CD4-positive, CD25-positive, alpha-beta regulatory T cell (primary cell): ENCODE measurements at regions not wholly inside any gene's neighbourhood (a gene's known extent, or its start where the extent isn't known, plus 50 kb on each side); places are given as distances from the start of the nearest gene placed in this dataset.

Experiments
- ATAC-seq, 2 donors: fragments of 150-1000 bp; cut with Tn5 transposase; one replicate each; pipeline ENCODE4 v1.10.0; 2021; ENCODE audit warnings: low read depth in 2 of 2, moderate number of reproducible peaks in 2 of 2, moderate library complexity in 1 of 2
- DNase-seq, 3 donors: peaks; one replicate each; pipeline versions ENCODE4 v3.0.0 to v3.0.0-alpha.2; 2012 to 2022; ENCODE audit warnings: mixed read lengths in 1 of 3
- H3K27ac ChIP-seq: one replicate; pipeline ENCODE4 v1.7.0; 2013; ENCODE audit warnings: mild to moderate bottlenecking, low read length; ENCODE audit not compliant: insufficient read depth, poor library complexity, severe bottlenecking
- H3K27me3 ChIP-seq: one replicate; pipeline ENCODE4 v1.7.0; 2013; ENCODE audit warnings: low read length; ENCODE audit not compliant: control insufficient read depth, insufficient read depth
- H3K36me3 ChIP-seq: one replicate; pipeline ENCODE4 v1.7.0; 2013; ENCODE audit warnings: mild to moderate bottlenecking, low read length, moderate library complexity; ENCODE audit not compliant: control insufficient read depth, insufficient read depth
- H3K4me1 ChIP-seq: 2 replicates; pipeline ENCODE4 v1.7.0; 2013; ENCODE audit warnings: mild to moderate bottlenecking, low read length; ENCODE audit not compliant: insufficient read depth, control insufficient read depth, poor library complexity, severe bottlenecking
- H3K4me3 ChIP-seq: one replicate; pipeline ENCODE4 v1.7.0; 2013; ENCODE audit warnings: low read depth, mild to moderate bottlenecking, low read length, moderate library complexity
- H3K9me3 ChIP-seq, 2 experiments: 1 replicate in 1 of 2; 2 replicates in 1 of 2; pipeline ENCODE4 v1.7.0; 2013; ENCODE audit warnings: low read length in 2 of 2, mild to moderate bottlenecking in 1 of 2, moderate library complexity in 1 of 2; ENCODE audit not compliant: control insufficient read depth in 2 of 2
- H3K27ac Mint-ChIP-seq, 3 donors: one replicate each; pipeline ENCODE4 v1.8.0; 2020 to 2022; ENCODE audit warnings: mild to moderate bottlenecking in 3 of 3, mixed read lengths in 3 of 3, moderate library complexity in 2 of 3
- H3K27me3 Mint-ChIP-seq: one replicate; pipeline ENCODE4 v1.8.0; 2022; ENCODE audit warnings: mild to moderate bottlenecking, mixed read lengths
- H3K36me3 Mint-ChIP-seq: one replicate; pipeline ENCODE4 v1.8.0; 2020; ENCODE audit warnings: mixed read lengths
- H3K4me1 Mint-ChIP-seq, 4 donors: one replicate each; pipeline ENCODE4 v1.8.0; 2020 to 2022; ENCODE audit warnings: mixed read lengths in 4 of 4, mild to moderate bottlenecking in 1 of 4
- H3K4me3 Mint-ChIP-seq, 4 donors: one replicate each; pipeline ENCODE4 v1.8.0; 2020 to 2022; ENCODE audit warnings: mild to moderate bottlenecking in 4 of 4, mixed read lengths in 4 of 4, moderate library complexity in 3 of 4
- H3K9me3 Mint-ChIP-seq, 7 donors: one replicate each; pipeline ENCODE4 v1.8.0; 2020 to 2022; ENCODE audit warnings: mixed read lengths in 7 of 7, mild to moderate bottlenecking in 3 of 7, moderate library complexity in 2 of 7

- Histone ChIP-seq H3K4me1 (no peaks in the 10 kb centered on the region), H3K27me3 (no peaks in the 10 kb centered on the region), H3K36me3 (no peaks in the 10 kb centered on the region), H3K9me3 (no peaks in the 10 kb centered on the region), H3K27ac (no peak overlapping the region), H3K4me3 (no peak overlapping the region)
- Mint-ChIP-seq H3K36me3 (no peaks in the 10 kb centered on the region), H3K4me3 (no peak overlapping the region), H3K9me3 (peaks cover 0 to 3% (median 0%) of the 10 kb centered on the region in 7 donors), H3K27ac (no peak overlapping the region), H3K4me1 (no peaks in the 10 kb centered on the region), H3K27me3 (no peaks in the 10 kb centered on the region)
- ATAC-seq, result no peak
- no peak for DNase-seq
These were observed 269.5 kb upstream of the N4BP1 start for GRCh38 chr16:48879223-48880122.

GRCh38 chr16:48877946-48878345 is 268.0 kb upstream of the N4BP1 start:
- Mint-ChIP-seq H3K9me3 (peaks cover 0 to 4% (median 0%) of the 10 kb centered on the region in 7 donors), H3K4me3 (no peak overlapping the region), H3K27ac (no peak overlapping the region), H3K4me1 (no peaks in the 10 kb centered on the region), H3K27me3 (no peaks in the 10 kb centered on the region), H3K36me3 (no peaks in the 10 kb centered on the region)
- no peak overlapping the region for H3K27ac ChIP-seq
- ATAC-seq (no peak), DNase-seq (no peak)
- no peaks in the 10 kb centered on the region for H3K36me3 ChIP-seq
- no peaks in the 10 kb centered on the region for H3K4me1 ChIP-seq
- H3K9me3 ChIP-seq, result no peaks in the 10 kb centered on the region
- H3K27me3 ChIP-seq, result no peaks in the 10 kb centered on the region
- H3K4me3 ChIP-seq, result no peak overlapping the region

- H3K36me3 ChIP-seq, result no peaks in the 10 kb centered on the region
These were observed 260.2 kb upstream of the N4BP1 start for GRCh38 chr16:48870141-48870540.

GRCh38 chr16:48865520-48865919 is 255.5 kb upstream of the N4BP1 start:
- H3K9me3 ChIP-seq, result no peaks in the 10 kb centered on the region
- Mint-ChIP-seq H3K9me3 (peaks cover 0 to 16% (median 5%) of the 10 kb centered on the region in 7 donors), H3K27ac (no peak overlapping the region), H3K4me1 (peaks cover 0 to 4% (median 0%) of the 10 kb centered on the region in 4 donors), H3K4me3 (no peak overlapping the region), H3K36me3 (no peaks in the 10 kb centered on the region), H3K27me3 (no peaks in the 10 kb centered on the region)
- no peak overlapping the region for H3K4me3 ChIP-seq
- H3K36me3 ChIP-seq, result no peaks in the 10 kb centered on the region
- no peak overlapping the region for H3K27ac ChIP-seq
- H3K4me1 ChIP-seq, result no peaks in the 10 kb centered on the region
- no peak for DNase-seq
- no peak for ATAC-seq
- H3K27me3 ChIP-seq, result no peaks in the 10 kb centered on the region

More at GRCh38 chr16:48870141-48870540, 260.2 kb upstream of the N4BP1 start:
- DNase-seq (no peak), ATAC-seq (no peak)
- H3K9me3 ChIP-seq, result no peaks in the 10 kb centered on the region
- H3K4me1 ChIP-seq, result no peaks in the 10 kb centered on the region
- Mint-ChIP-seq H3K9me3 (peaks cover 0 to 7% (median 5%) of the 10 kb centered on the region in 7 donors), H3K4me3 (no peak overlapping the region), H3K27ac (no peak overlapping the region), H3K4me1 (no peaks in the 10 kb centered on the region), H3K27me3 (no peaks in the 10 kb centered on the region), H3K36me3 (no peaks in the 10 kb centered on the region)
- H3K27ac ChIP-seq, result no peak overlapping the region
- no peaks in the 10 kb centered on the region for H3K27me3 ChIP-seq
- H3K4me3 ChIP-seq, result no peak overlapping the region

- Histone ChIP-seq H3K36me3 (no peaks in the 10 kb centered on the region), H3K4me1 (no peaks in the 10 kb centered on the region), H3K9me3 (no peaks in the 10 kb centered on the region), H3K4me3 (no peak overlapping the region), H3K27me3 (no peaks in the 10 kb centered on the region), H3K27ac (no peak overlapping the region)
- H3K4me3 Mint-ChIP-seq, result no peak overlapping the region
- no peak for DNase-seq
- H3K36me3 Mint-ChIP-seq, result no peaks in the 10 kb centered on the region
- H3K27ac Mint-ChIP-seq, result no peak overlapping the region
- H3K27me3 Mint-ChIP-seq, result no peaks in the 10 kb centered on the region
- peaks cover 0 to 16% (median 5%) of the 10 kb centered on the region in 7 donors for H3K9me3 Mint-ChIP-seq
- ATAC-seq, result no peak
- H3K4me1 Mint-ChIP-seq, result peaks cover 0 to 4% (median 0%) of the 10 kb centered on the region in 4 donors
These were observed 254.1 kb upstream of the N4BP1 start for GRCh38 chr16:48864055-48864454.

GRCh38 chr16:48862087-48862532 is 252.1 kb upstream of the N4BP1 start:
- ATAC-seq (no peak), DNase-seq (no peak)
- H3K27ac ChIP-seq, result no peak overlapping the region
- H3K4me3 Mint-ChIP-seq, result no peak overlapping the region
- H3K4me1 Mint-ChIP-seq, result peaks cover 0 to 4% (median 0%) of the 10 kb centered on the region in 4 donors
- no peaks in the 10 kb centered on the region for H3K27me3 ChIP-seq
- no peaks in the 10 kb centered on the region for H3K9me3 ChIP-seq
- no peaks in the 10 kb centered on the region for H3K36me3 ChIP-seq
- H3K4me1 ChIP-seq, result no peaks in the 10 kb centered on the region
- no peaks in the 10 kb centered on the region for H3K36me3 Mint-ChIP-seq
- H3K27ac Mint-ChIP-seq, result no peak overlapping the region
- no peak overlapping the region for H3K4me3 ChIP-seq
- no peaks in the 10 kb centered on the region for H3K27me3 Mint-ChIP-seq
- peaks cover 0 to 12% (median 5%) of the 10 kb centered on the region in 7 donors for H3K9me3 Mint-ChIP-seq

- Histone ChIP-seq H3K9me3 (no peaks in the 10 kb centered on the region), H3K4me1 (no peaks in the 10 kb centered on the region), H3K36me3 (no peaks in the 10 kb centered on the region), H3K27ac (no peak overlapping the region), H3K4me3 (no peak overlapping the region), H3K27me3 (no peaks in the 10 kb centered on the region)
- H3K27me3 Mint-ChIP-seq, result no peaks in the 10 kb centered on the region
- no peak for ATAC-seq
- peaks cover 0 to 12% (median 5%) of the 10 kb centered on the region in 7 donors for H3K9me3 Mint-ChIP-seq
- peaks cover 0 to 4% (median 0%) of the 10 kb centered on the region in 4 donors for H3K4me1 Mint-ChIP-seq
- no peaks in the 10 kb centered on the region for H3K36me3 Mint-ChIP-seq
- DNase-seq, result no peak
- no peak overlapping the region for H3K4me3 Mint-ChIP-seq
- no peak overlapping the region for H3K27ac Mint-ChIP-seq
These were observed 250.4 kb upstream of the N4BP1 start for GRCh38 chr16:48860341-48860740.

- Histone ChIP-seq H3K27me3 (no peaks in the 10 kb centered on the region), H3K27ac (no peak overlapping the region), H3K36me3 (no peaks in the 10 kb centered on the region), H3K4me1 (no peaks in the 10 kb centered on the region), H3K9me3 (no peaks in the 10 kb centered on the region), H3K4me3 (no peak overlapping the region)
- no peaks in the 10 kb centered on the region for H3K36me3 Mint-ChIP-seq
- no peaks in the 10 kb centered on the region for H3K4me1 Mint-ChIP-seq
- peaks cover 0 to 6% (median 0%) of the 10 kb centered on the region in 7 donors for H3K9me3 Mint-ChIP-seq
- ATAC-seq (no peak), DNase-seq (no peak)
- no peak overlapping the region for H3K4me3 Mint-ChIP-seq
- H3K27ac Mint-ChIP-seq, result no peak overlapping the region
- H3K27me3 Mint-ChIP-seq, result no peaks in the 10 kb centered on the region
These were observed 243.0 kb upstream of the N4BP1 start for GRCh38 chr16:48852951-48853350.
